ENCODE measurements at regions not wholly inside any gene's neighbourhood (a gene's known extent, or its start where the extent isn't known, plus 50 kb on each side); places are given as distances from the start of the nearest gene placed in this dataset.

- no peak overlapping the region for H3K27ac ChIP-seq
- H3K4me3 ChIP-seq = no peak overlapping the region
- no peaks in the 10 kb centered on the region for H3K27me3 ChIP-seq (replicated peaks)
- no peak for DNase-seq (ENCODE audit: low read depth in 1 of 2, low spot score in 2 of 2)
- no peaks in the 10 kb centered on the region for H3K4me1 ChIP-seq (replicated peaks)
- H3K9me3 ChIP-seq (replicated peaks) = no peaks in the 10 kb centered on the region
- H3K36me3 ChIP-seq = no peaks in the 10 kb centered on the region
These were observed 529.6 kb downstream of the FGF9 start for GRCh38 chr13:22200440-22200839.

- Histone ChIP-seq H3K4me1 (replicated peaks) (no peaks in the 10 kb centered on the region), H3K9me3 (replicated peaks) (no peaks in the 10 kb centered on the region), H3K27me3 (replicated peaks) (no peaks in the 10 kb centered on the region), H3K4me3 (no peak overlapping the region), H3K27ac (no peak overlapping the region), H3K36me3 (no peaks in the 10 kb centered on the region)
- no peak for DNase-seq (ENCODE audit: low read depth in 1 of 2, low spot score in 2 of 2)
These were observed 530.6 kb downstream of the FGF9 start for GRCh38 chr13:22201375-22201925.

GRCh38 chr13:22210134-22210930, 539.5 kb downstream of the FGF9 start:
- H3K27ac ChIP-seq = no peak overlapping the region

GRCh38 chr13:22211876-22212275, 541.0 kb downstream of the FGF9 start:
- H3K27ac ChIP-seq = no peak overlapping the region
- H3K27me3 ChIP-seq (replicated peaks) = no peaks in the 10 kb centered on the region
- no peak for DNase-seq (ENCODE audit: low read depth in 1 of 2, low spot score in 2 of 2)
- H3K9me3 ChIP-seq (replicated peaks) = no peaks in the 10 kb centered on the region
- H3K4me1 ChIP-seq (replicated peaks) = no peaks in the 10 kb centered on the region
- no peaks in the 10 kb centered on the region for H3K36me3 ChIP-seq
- H3K4me3 ChIP-seq = no peak overlapping the region

More at GRCh38 chr13:22210134-22210930, 539.5 kb downstream of the FGF9 start:
- Histone ChIP-seq H3K4me3 (no peak overlapping the region), H3K9me3 (replicated peaks) (no peaks in the 10 kb centered on the region), H3K36me3 (no peaks in the 10 kb centered on the region), H3K27me3 (replicated peaks) (no peaks in the 10 kb centered on the region), H3K4me1 (replicated peaks) (no peaks in the 10 kb centered on the region)
- no peak for DNase-seq (ENCODE audit: low read depth in 1 of 2, low spot score in 2 of 2)

GRCh38 chr13:22212576-22212975, 541.7 kb downstream of the FGF9 start:
- no peaks in the 10 kb centered on the region for H3K36me3 ChIP-seq
- no peaks in the 10 kb centered on the region for H3K4me1 ChIP-seq (replicated peaks)
- H3K4me3 ChIP-seq = no peak overlapping the region
- no peaks in the 10 kb centered on the region for H3K27me3 ChIP-seq (replicated peaks)
- no peaks in the 10 kb centered on the region for H3K9me3 ChIP-seq (replicated peaks)
- no peak overlapping the region for H3K27ac ChIP-seq
- no peak for DNase-seq (ENCODE audit: low read depth in 1 of 2, low spot score in 2 of 2)

GRCh38 chr13:22214184-22214583, 543.3 kb downstream of the FGF9 start:
- Histone ChIP-seq H3K4me1 (replicated peaks) (no peaks in the 10 kb centered on the region), H3K9me3 (replicated peaks) (no peaks in the 10 kb centered on the region), H3K27me3 (replicated peaks) (no peaks in the 10 kb centered on the region), H3K27ac (no peak overlapping the region), H3K4me3 (no peak overlapping the region), H3K36me3 (no peaks in the 10 kb centered on the region)
- DNase-seq (ENCODE audit: low read depth in 1 of 2, low spot score in 2 of 2) = no peak

GRCh38 chr13:22218797-22219196, 547.9 kb downstream of the FGF9 start:
- Histone ChIP-seq H3K4me1 (replicated peaks) (no peaks in the 10 kb centered on the region), H3K27me3 (replicated peaks) (no peaks in the 10 kb centered on the region), H3K4me3 (no peak overlapping the region), H3K27ac (no peak overlapping the region), H3K9me3 (replicated peaks) (no peaks in the 10 kb centered on the region), H3K36me3 (no peaks in the 10 kb centered on the region)
- no peak for DNase-seq (ENCODE audit: low read depth in 1 of 2, low spot score in 2 of 2)

GRCh38 chr13:22219709-22220108, 548.8 kb downstream of the FGF9 start:
- Histone ChIP-seq H3K4me1 (replicated peaks) (no peaks in the 10 kb centered on the region), H3K27me3 (replicated peaks) (no peaks in the 10 kb centered on the region), H3K27ac (no peak overlapping the region), H3K36me3 (no peaks in the 10 kb centered on the region), H3K9me3 (replicated peaks) (no peaks in the 10 kb centered on the region), H3K4me3 (no peak overlapping the region)
- DNase-seq (ENCODE audit: low read depth in 1 of 2, low spot score in 2 of 2) = no peak

GRCh38 chr13:22220151-22221135, 549.6 kb downstream of the FGF9 start:
- H3K4me3 ChIP-seq = no peak overlapping the region
- no peak for DNase-seq (ENCODE audit: low read depth in 1 of 2, low spot score in 2 of 2)
- no peak overlapping the region for H3K27ac ChIP-seq
- H3K27me3 ChIP-seq (replicated peaks) = no peaks in the 10 kb centered on the region
- H3K4me1 ChIP-seq (replicated peaks) = no peaks in the 10 kb centered on the region
- no peaks in the 10 kb centered on the region for H3K36me3 ChIP-seq
- H3K9me3 ChIP-seq (replicated peaks) = no peaks in the 10 kb centered on the region

GRCh38 chr13:22223411-22223810, 552.5 kb downstream of the FGF9 start:
- no peak for DNase-seq (ENCODE audit: low read depth in 1 of 2, low spot score in 2 of 2)
- H3K27me3 ChIP-seq (replicated peaks) = no peaks in the 10 kb centered on the region
- no peaks in the 10 kb centered on the region for H3K9me3 ChIP-seq (replicated peaks)
- no peaks in the 10 kb centered on the region for H3K36me3 ChIP-seq
- no peak overlapping the region for H3K27ac ChIP-seq
- H3K4me3 ChIP-seq = no peak overlapping the region
- no peaks in the 10 kb centered on the region for H3K4me1 ChIP-seq (replicated peaks)

- H3K9me3 ChIP-seq (replicated peaks) = no peaks in the 10 kb centered on the region
- no peaks in the 10 kb centered on the region for H3K27me3 ChIP-seq (replicated peaks)
- no peak overlapping the region for H3K4me3 ChIP-seq
- no peak for DNase-seq (ENCODE audit: low read depth in 1 of 2, low spot score in 2 of 2)
- H3K4me1 ChIP-seq (replicated peaks) = no peaks in the 10 kb centered on the region
- no peak overlapping the region for H3K27ac ChIP-seq
- no peaks in the 10 kb centered on the region for H3K36me3 ChIP-seq
These were observed 555.2 kb downstream of the FGF9 start for GRCh38 chr13:22226086-22226485.

- no peaks in the 10 kb centered on the region for H3K27me3 ChIP-seq (replicated peaks)
- no peak for DNase-seq (ENCODE audit: low read depth in 1 of 2, low spot score in 2 of 2)
- H3K9me3 ChIP-seq (replicated peaks) = no peaks in the 10 kb centered on the region
- H3K36me3 ChIP-seq = no peaks in the 10 kb centered on the region
- H3K4me3 ChIP-seq = no peak overlapping the region
- H3K27ac ChIP-seq = no peak overlapping the region
- no peaks in the 10 kb centered on the region for H3K4me1 ChIP-seq (replicated peaks)
These were observed 557.0 kb downstream of the FGF9 start for GRCh38 chr13:22227895-22228294.

GRCh38 chr13:22229916-22230315, 559.0 kb downstream of the FGF9 start:
- Histone ChIP-seq H3K4me1 (replicated peaks) (no peaks in the 10 kb centered on the region), H3K9me3 (replicated peaks) (no peaks in the 10 kb centered on the region), H3K27me3 (replicated peaks) (no peaks in the 10 kb centered on the region), H3K4me3 (no peak overlapping the region), H3K36me3 (no peaks in the 10 kb centered on the region), H3K27ac (no peak overlapping the region)
- DNase-seq (ENCODE audit: low read depth in 1 of 2, low spot score in 2 of 2) = no peak

- no peak overlapping the region for H3K4me3 ChIP-seq
- H3K27me3 ChIP-seq (replicated peaks) = no peaks in the 10 kb centered on the region
- H3K9me3 ChIP-seq (replicated peaks) = no peaks in the 10 kb centered on the region
- H3K36me3 ChIP-seq = no peaks in the 10 kb centered on the region
- H3K27ac ChIP-seq = no peak overlapping the region
- DNase-seq (ENCODE audit: low read depth in 1 of 2, low spot score in 2 of 2) = no peak
- no peaks in the 10 kb centered on the region for H3K4me1 ChIP-seq (replicated peaks)
These were observed 561.3 kb downstream of the FGF9 start for GRCh38 chr13:22232186-22232585.
